RWPE2 (cell line): ENCODE measurements at regions not wholly inside any gene's neighbourhood (a gene's known extent, or its start where the extent isn't known, plus 50 kb on each side); places are given as distances from the start of the nearest gene placed in this dataset.
"Not testable (repeated sequence)": the region's sequence is repeated elsewhere in the genome, so short reads cannot be mapped to it uniquely, and the experiment has no call there.

Experiments used
- ATAC-seq: fragments of 200-7000 bp; cut with Tn5 transposase; 3 replicates; pipeline ENCODE4 v1.9.1; 2021; ENCODE audit warnings: low read depth
- DNase-seq: peaks from one replicate; pipeline ENCODE4 v3.0.0-alpha.2; 2020; ENCODE audit warnings: low spot score
- H3K27ac ChIP-seq: fragments of 450-650 bp; 2 replicates; pipeline ENCODE4 v1.5.1; 2017; ENCODE audit warnings: mild to moderate bottlenecking; ENCODE audit not compliant: poor library complexity, severe bottlenecking
- H3K27me3 ChIP-seq: fragments of 250-450 bp; sonication (Bioruptor Pico); 2 replicates; pipeline ENCODE4 v1.5.1; 2021; ENCODE audit warnings: mild to moderate bottlenecking, moderate library complexity; ENCODE audit not compliant: insufficient read depth, poor library complexity, severe bottlenecking
- H3K36me3 ChIP-seq: fragments of 250-450 bp; sonication (Bioruptor Pico); 2 replicates; pipeline ENCODE4 v1.5.1; 2020; ENCODE audit warnings: low read depth, mild to moderate bottlenecking, moderate library complexity
- H3K4me1 ChIP-seq: fragments of 250-450 bp; sonication (Bioruptor Pico); 2 replicates; pipeline ENCODE4 v1.5.1; 2021; ENCODE audit warnings: mild to moderate bottlenecking, moderate library complexity; ENCODE audit not compliant: insufficient read depth, poor library complexity, severe bottlenecking
- H3K4me3 ChIP-seq: fragments of 250-450 bp; sonication (Bioruptor Pico); 2 replicates; pipeline ENCODE4 v1.5.1; 2021; ENCODE audit warnings: mild to moderate bottlenecking, moderate library complexity; ENCODE audit not compliant: severe bottlenecking
- H3K9me3 ChIP-seq: fragments of 250-450 bp; sonication (Bioruptor Pico); 2 replicates; pipeline ENCODE4 v1.5.1; 2021; ENCODE audit warnings: mild to moderate bottlenecking, moderate library complexity; ENCODE audit not compliant: severe bottlenecking
- CTCF ChIP-seq: fragments of 450-650 bp; IDR thresholded peaks from one replicate; pipeline ENCODE4 v1.5.1; 2017; ENCODE audit warnings: mild to moderate bottlenecking, moderate library complexity; ENCODE audit not compliant: poor library complexity, severe bottlenecking

GRCh38 chr2:55124682-55125081, 74.4 kb upstream of the RTN4 start:
- not testable (repeated sequence) for H3K4me1 ChIP-seq, H3K9me3 ChIP-seq, H3K4me3 ChIP-seq, H3K36me3 ChIP-seq, ATAC-seq, H3K27me3 ChIP-seq, DNase-seq, H3K27ac ChIP-seq

GRCh38 chr2:55123851-55124269, 73.6 kb upstream of the RTN4 start:
- Histone ChIP-seq H3K36me3 (no peaks in the 10 kb centered on the region), H3K9me3 (no peaks in the 10 kb centered on the region), H3K4me1 (no peaks in the 10 kb centered on the region), H3K27ac (no peak overlapping the region), H3K4me3 (no peak overlapping the region), H3K27me3 (no peaks in the 10 kb centered on the region)
- no peak for TF ChIP-seq CTCF
- ATAC-seq (no peak), DNase-seq (no peak)

GRCh38 chr2:55120634-55121359, 70.5 kb upstream of the RTN4 start:
- no peak for DNase-seq
- Histone ChIP-seq H3K4me1 (peaks cover 6% of the 10 kb centered on the region), H3K27me3 (no peaks in the 10 kb centered on the region), H3K4me3 (no peak overlapping the region), H3K9me3 (no peaks in the 10 kb centered on the region), H3K27ac (no peak overlapping the region), H3K36me3 (no peaks in the 10 kb centered on the region)
- no peak for TF ChIP-seq CTCF
- no peak for ATAC-seq

- Histone ChIP-seq H3K4me3 (no peak overlapping the region), H3K4me1 (peaks cover 11% of the 10 kb centered on the region), H3K27ac (no peak overlapping the region), H3K9me3 (no peaks in the 10 kb centered on the region), H3K36me3 (no peaks in the 10 kb centered on the region), H3K27me3 (no peaks in the 10 kb centered on the region)
- no peak for TF ChIP-seq CTCF
- DNase-seq (no peak), ATAC-seq (no peak)
Measured at GRCh38 chr2:55119711-55120487, 69.6 kb upstream of the RTN4 start.

GRCh38 chr2:55118643-55119083, 68.4 kb upstream of the RTN4 start:
- H3K36me3 ChIP-seq = no peaks in the 10 kb centered on the region
- no peak overlapping the region for H3K4me3 ChIP-seq
- no peaks in the 10 kb centered on the region for H3K27me3 ChIP-seq
- H3K4me1 ChIP-seq = peaks cover 11% of the 10 kb centered on the region
- no peak for TF ChIP-seq CTCF
- ATAC-seq (no peak), DNase-seq (no peak)
- no peak overlapping the region for H3K27ac ChIP-seq
- no peaks in the 10 kb centered on the region for H3K9me3 ChIP-seq
